GM23338 (cell line): ENCODE measurements at regions not wholly inside any gene's neighbourhood (a gene's known extent, or its start where the extent isn't known, plus 50 kb on each side); places are given as distances from the start of the nearest gene placed in this dataset.

Experiments used
- ATAC-seq: fragments of 200-7000 bp; cut with Tn5 transposase; 3 replicates; pipeline ENCODE4 v1.9.1; 2020
- DNase-seq: peaks from one replicate; pipeline ENCODE4 v3.0.0-alpha.2; 2015; ENCODE audit warnings: low spot score
- H2AFZ ChIP-seq: fragments of 200-600 bp; sonication (generic); 2 replicates; pipeline ENCODE4 v1.8.0; 2016; ENCODE audit warnings: antibody characterized with exemption, mild to moderate bottlenecking, moderate library complexity
- H3F3A ChIP-seq: fragments of 200-600 bp; sonication (generic); replicated peaks from 2 replicates; pipeline ENCODE4 v1.8.0; 2017; ENCODE audit warnings: antibody characterized with exemption, mixed run types, low read depth
- H3K27ac ChIP-seq: fragments of 200-600 bp; sonication (generic); 2 replicates; pipeline ENCODE4 v1.6.1; 2016; ENCODE audit warnings: low read depth
- H3K27me3 ChIP-seq: fragments of 200-600 bp; sonication (generic); 2 replicates; pipeline ENCODE4 v1.8.0; 2016; ENCODE audit warnings: mild to moderate bottlenecking, mixed run types, moderate library complexity; ENCODE audit not compliant: insufficient read depth
- H3K36me3 ChIP-seq: fragments of 200-600 bp; sonication (generic); 2 replicates; pipeline ENCODE4 v1.8.0; 2016; ENCODE audit warnings: mild to moderate bottlenecking; ENCODE audit not compliant: insufficient read depth
- H3K4me1 ChIP-seq: fragments of 200-600 bp; sonication (generic); 2 replicates; pipeline ENCODE4 v1.8.0; 2016; ENCODE audit warnings: mild to moderate bottlenecking, moderate library complexity; ENCODE audit not compliant: insufficient read depth
- H3K4me2 ChIP-seq: fragments of 200-600 bp; sonication (generic); 2 replicates; pipeline ENCODE4 v1.7.1; 2017; ENCODE audit warnings: mixed run types
- H3K4me3 ChIP-seq: fragments of 200-600 bp; sonication (generic); 2 replicates; pipeline ENCODE4 v1.6.1; 2016; ENCODE audit warnings: mixed run types
- H3K79me2 ChIP-seq: fragments of 200-600 bp; sonication (generic); replicated peaks from 2 replicates; pipeline ENCODE4 v1.8.0; 2017; ENCODE audit warnings: mild to moderate bottlenecking; ENCODE audit not compliant: insufficient read depth
- H3K9me2 ChIP-seq: fragments of 200-600 bp; sonication (generic); 2 replicates; pipeline ENCODE4 v1.8.0; 2017; ENCODE audit not compliant: insufficient read depth
- H4K20me1 ChIP-seq: fragments of 200-600 bp; sonication (generic); replicated peaks from 2 replicates; pipeline ENCODE4 v1.8.0; 2017; ENCODE audit warnings: mild to moderate bottlenecking; ENCODE audit not compliant: insufficient read depth
- H3K27ac Mint-ChIP-seq: 2 replicates; pipeline ENCODE4 v1.8.0; 2020; ENCODE audit warnings: inconsistent platforms, mild to moderate bottlenecking, moderate library complexity, mixed read lengths
- H3K27me3 Mint-ChIP-seq: 3 replicates; pipeline ENCODE4 v1.8.0; 2022; ENCODE audit warnings: low read depth, mild to moderate bottlenecking, moderate library complexity, mixed read lengths, inconsistent platforms; ENCODE audit not compliant: insufficient read depth, poor library complexity
- H3K36me3 Mint-ChIP-seq: 3 replicates; pipeline ENCODE4 v1.8.0; 2021; ENCODE audit warnings: low read depth, mild to moderate bottlenecking, inconsistent platforms, moderate library complexity, mixed read lengths
- H3K4me1 Mint-ChIP-seq: 3 replicates; pipeline ENCODE4 v1.8.0; 2020; ENCODE audit warnings: mild to moderate bottlenecking, inconsistent platforms, mixed read lengths
- H3K4me3 Mint-ChIP-seq: 3 replicates; pipeline ENCODE4 v1.8.0; 2021; ENCODE audit warnings: moderate library complexity, mild to moderate bottlenecking, inconsistent platforms, mixed read lengths
- H3K9me3 Mint-ChIP-seq: 3 replicates; pipeline ENCODE4 v1.8.0; 2020; ENCODE audit warnings: moderate library complexity, mild to moderate bottlenecking, inconsistent platforms, mixed read lengths
- CREB1 ChIP-seq: fragments of 250-450 bp; sonication (Bioruptor Pico); IDR thresholded peaks from 2 replicates; pipeline ENCODE4 v1.5.0; 2020; ENCODE audit warnings: low read depth, mild to moderate bottlenecking, moderate library complexity
- ETS1 ChIP-seq: IDR thresholded peaks from 2 replicates; pipeline ENCODE4 v1.6.1; 2016; ENCODE audit warnings: antibody characterized with exemption
- JUNB ChIP-seq: IDR thresholded peaks from one replicate; pipeline ENCODE4 v1.6.1; 2016; ENCODE audit warnings: antibody characterized with exemption; ENCODE audit not compliant: unreplicated experiment
- NANOG ChIP-seq: IDR thresholded peaks from 2 replicates; pipeline ENCODE4 v1.6.1; 2016; ENCODE audit warnings: antibody characterized with exemption, borderline replicate concordance
- POLR2AphosphoS5 ChIP-seq: IDR thresholded peaks from 2 replicates; pipeline ENCODE4 v1.6.1; 2016; ENCODE audit warnings: antibody characterized with exemption, low read depth
- STAT1 ChIP-seq: IDR thresholded peaks from one replicate; pipeline ENCODE4 v1.6.1; 2016; ENCODE audit warnings: antibody characterized with exemption; ENCODE audit not compliant: unreplicated experiment
- ZNF114 ChIP-seq: fragments of 250-450 bp; sonication (Bioruptor Pico); IDR thresholded peaks from 2 replicates; pipeline ENCODE4 v1.5.0; 2020; ENCODE audit warnings: mild to moderate bottlenecking, moderate library complexity
- ZNF331 ChIP-seq: fragments of 250-450 bp; sonication (Bioruptor Pico); IDR thresholded peaks from 2 replicates; pipeline ENCODE4 v1.5.0; 2020; ENCODE audit warnings: low read depth, mild to moderate bottlenecking, moderate library complexity
- TF ChIP-seq, protein P1 (sequence below), 2 experiments: fragments of 200-600 bp in 1 of 2; sonication (generic) in 1 of 2; conservative IDR thresholded peaks; 2 replicates each; pipeline versions ENCODE4 v1.5.1 to v1.6.1; 2016 to 2017; ENCODE audit warnings: antibody characterized with exemption in 2 of 2, low read depth in 2 of 2, mild to moderate bottlenecking in 2 of 2, moderate library complexity in 1 of 2
- TF ChIP-seq, protein P2 (sequence below): fragments of 250-450 bp; sonication (Bioruptor Pico); IDR thresholded peaks from 2 replicates; pipeline ENCODE4 v1.5.0; 2020; ENCODE audit warnings: mild to moderate bottlenecking, moderate library complexity

GRCh38 chr6:9131616-9132015 lies 696.3 kb upstream of the SLC35B3 start:
- Histone ChIP-seq H3K4me1 (no peaks in the 10 kb centered on the region), H3K4me2 (no peak overlapping the region), H4K20me1 (no peaks in the 10 kb centered on the region), H3K27ac (no peak overlapping the region), H3K27me3 (no peaks in the 10 kb centered on the region), H3K79me2 (no peaks in the 10 kb centered on the region), H3K9me2 (no peaks in the 10 kb centered on the region), H3K4me3 (no peak overlapping the region), H3K36me3 (no peaks in the 10 kb centered on the region), H2AFZ (peak overlapping the region; percentile 29; the same call in 1 of the 2 replicates), H3F3A (no peaks in the 10 kb centered on the region)
- peak; percentile 12 for DNase-seq
- no peaks in the 10 kb centered on the region for H3K4me1 Mint-ChIP-seq
- ATAC-seq, result no peak
- no peak overlapping the region for H3K27ac Mint-ChIP-seq
- no peaks in the 10 kb centered on the region for H3K27me3 Mint-ChIP-seq
- H3K4me3 Mint-ChIP-seq, result no peak overlapping the region
- H3K36me3 Mint-ChIP-seq, result no peaks in the 10 kb centered on the region
- no peaks in the 10 kb centered on the region; the same call in 2 of the 3 replicates for H3K9me3 Mint-ChIP-seq
- TF ChIP-seq NANOG (no peak), STAT1 (no peak), POLR2AphosphoS5 (no peak), ZNF331 (no peak), ETS1 (no peak), CREB1 (CRISPR knock-in tag) (no peak), JUNB (no peak), ZNF114 (no peak)
- TF ChIP-seq, protein P1, sequence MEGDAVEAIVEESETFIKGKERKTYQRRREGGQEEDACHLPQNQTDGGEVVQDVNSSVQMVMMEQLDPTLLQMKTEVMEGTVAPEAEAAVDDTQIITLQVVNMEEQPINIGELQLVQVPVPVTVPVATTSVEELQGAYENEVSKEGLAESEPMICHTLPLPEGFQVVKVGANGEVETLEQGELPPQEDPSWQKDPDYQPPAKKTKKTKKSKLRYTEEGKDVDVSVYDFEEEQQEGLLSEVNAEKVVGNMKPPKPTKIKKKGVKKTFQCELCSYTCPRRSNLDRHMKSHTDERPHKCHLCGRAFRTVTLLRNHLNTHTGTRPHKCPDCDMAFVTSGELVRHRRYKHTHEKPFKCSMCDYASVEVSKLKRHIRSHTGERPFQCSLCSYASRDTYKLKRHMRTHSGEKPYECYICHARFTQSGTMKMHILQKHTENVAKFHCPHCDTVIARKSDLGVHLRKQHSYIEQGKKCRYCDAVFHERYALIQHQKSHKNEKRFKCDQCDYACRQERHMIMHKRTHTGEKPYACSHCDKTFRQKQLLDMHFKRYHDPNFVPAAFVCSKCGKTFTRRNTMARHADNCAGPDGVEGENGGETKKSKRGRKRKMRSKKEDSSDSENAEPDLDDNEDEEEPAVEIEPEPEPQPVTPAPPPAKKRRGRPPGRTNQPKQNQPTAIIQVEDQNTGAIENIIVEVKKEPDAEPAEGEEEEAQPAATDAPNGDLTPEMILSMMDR (conservative IDR thresholded peaks at IDR 0.05; ENCODE audit: low read depth in 2 of 2), result no peak
- TF ChIP-seq, protein P2, sequence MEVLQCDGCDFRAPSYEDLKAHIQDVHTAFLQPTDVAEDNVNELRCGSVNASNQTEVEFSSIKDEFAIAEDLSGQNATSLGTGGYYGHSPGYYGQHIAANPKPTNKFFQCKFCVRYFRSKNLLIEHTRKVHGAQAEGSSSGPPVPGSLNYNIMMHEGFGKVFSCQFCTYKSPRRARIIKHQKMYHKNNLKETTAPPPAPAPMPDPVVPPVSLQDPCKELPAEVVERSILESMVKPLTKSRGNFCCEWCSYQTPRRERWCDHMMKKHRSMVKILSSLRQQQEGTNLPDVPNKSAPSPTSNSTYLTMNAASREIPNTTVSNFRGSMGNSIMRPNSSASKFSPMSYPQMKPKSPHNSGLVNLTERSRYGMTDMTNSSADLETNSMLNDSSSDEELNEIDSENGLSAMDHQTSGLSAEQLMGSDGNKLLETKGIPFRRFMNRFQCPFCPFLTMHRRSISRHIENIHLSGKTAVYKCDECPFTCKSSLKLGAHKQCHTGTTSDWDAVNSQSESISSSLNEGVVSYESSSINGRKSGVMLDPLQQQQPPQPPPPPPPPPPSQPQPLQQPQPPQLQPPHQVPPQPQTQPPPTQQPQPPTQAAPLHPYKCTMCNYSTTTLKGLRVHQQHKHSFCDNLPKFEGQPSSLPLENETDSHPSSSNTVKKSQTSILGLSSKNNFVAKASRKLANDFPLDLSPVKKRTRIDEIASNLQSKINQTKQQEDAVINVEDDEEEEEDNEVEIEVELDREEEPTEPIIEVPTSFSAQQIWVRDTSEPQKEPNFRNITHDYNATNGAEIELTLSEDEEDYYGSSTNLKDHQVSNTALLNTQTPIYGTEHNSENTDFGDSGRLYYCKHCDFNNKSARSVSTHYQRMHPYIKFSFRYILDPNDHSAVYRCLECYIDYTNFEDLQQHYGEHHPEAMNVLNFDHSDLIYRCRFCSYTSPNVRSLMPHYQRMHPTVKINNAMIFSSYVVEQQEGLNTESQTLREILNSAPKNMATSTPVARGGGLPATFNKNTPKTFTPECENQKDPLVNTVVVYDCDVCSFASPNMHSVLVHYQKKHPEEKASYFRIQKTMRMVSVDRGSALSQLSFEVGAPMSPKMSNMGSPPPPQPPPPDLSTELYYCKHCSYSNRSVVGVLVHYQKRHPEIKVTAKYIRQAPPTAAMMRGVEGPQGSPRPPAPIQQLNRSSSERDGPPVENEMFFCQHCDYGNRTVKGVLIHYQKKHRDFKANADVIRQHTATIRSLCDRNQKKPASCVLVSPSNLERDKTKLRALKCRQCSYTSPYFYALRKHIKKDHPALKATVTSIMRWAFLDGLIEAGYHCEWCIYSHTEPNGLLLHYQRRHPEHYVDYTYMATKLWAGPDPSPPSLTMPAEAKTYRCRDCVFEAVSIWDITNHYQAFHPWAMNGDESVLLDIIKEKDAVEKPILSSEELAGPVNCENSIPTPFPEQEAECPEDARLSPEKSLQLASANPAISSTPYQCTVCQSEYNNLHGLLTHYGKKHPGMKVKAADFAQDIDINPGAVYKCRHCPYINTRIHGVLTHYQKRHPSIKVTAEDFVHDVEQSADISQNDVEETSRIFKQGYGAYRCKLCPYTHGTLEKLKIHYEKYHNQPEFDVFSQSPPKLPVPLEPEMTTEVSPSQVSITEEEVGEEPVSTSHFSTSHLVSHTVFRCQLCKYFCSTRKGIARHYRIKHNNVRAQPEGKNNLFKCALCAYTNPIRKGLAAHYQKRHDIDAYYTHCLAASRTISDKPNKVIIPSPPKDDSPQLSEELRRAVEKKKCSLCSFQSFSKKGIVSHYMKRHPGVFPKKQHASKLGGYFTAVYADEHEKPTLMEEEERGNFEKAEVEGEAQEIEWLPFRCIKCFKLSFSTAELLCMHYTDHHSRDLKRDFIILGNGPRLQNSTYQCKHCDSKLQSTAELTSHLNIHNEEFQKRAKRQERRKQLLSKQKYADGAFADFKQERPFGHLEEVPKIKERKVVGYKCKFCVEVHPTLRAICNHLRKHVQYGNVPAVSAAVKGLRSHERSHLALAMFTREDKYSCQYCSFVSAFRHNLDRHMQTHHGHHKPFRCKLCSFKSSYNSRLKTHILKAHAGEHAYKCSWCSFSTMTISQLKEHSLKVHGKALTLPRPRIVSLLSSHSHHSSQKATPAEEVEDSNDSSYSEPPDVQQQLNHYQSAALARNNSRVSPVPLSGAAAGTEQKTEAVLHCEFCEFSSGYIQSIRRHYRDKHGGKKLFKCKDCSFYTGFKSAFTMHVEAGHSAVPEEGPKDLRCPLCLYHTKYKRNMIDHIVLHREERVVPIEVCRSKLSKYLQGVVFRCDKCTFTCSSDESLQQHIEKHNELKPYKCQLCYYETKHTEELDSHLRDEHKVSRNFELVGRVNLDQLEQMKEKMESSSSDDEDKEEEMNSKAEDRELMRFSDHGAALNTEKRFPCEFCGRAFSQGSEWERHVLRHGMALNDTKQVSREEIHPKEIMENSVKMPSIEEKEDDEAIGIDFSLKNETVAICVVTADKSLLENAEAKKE (CRISPR knock-in tag), result no peak
